ENCODE measurements at regions not wholly inside any gene's neighbourhood (a gene's known extent, or its start where the extent isn't known, plus 50 kb on each side); places are given as distances from the start of the nearest gene placed in this dataset.
"Not testable (repeated sequence)": the region's sequence is repeated elsewhere in the genome, so short reads cannot be mapped to it uniquely, and the experiment has no call there.

DNA sequence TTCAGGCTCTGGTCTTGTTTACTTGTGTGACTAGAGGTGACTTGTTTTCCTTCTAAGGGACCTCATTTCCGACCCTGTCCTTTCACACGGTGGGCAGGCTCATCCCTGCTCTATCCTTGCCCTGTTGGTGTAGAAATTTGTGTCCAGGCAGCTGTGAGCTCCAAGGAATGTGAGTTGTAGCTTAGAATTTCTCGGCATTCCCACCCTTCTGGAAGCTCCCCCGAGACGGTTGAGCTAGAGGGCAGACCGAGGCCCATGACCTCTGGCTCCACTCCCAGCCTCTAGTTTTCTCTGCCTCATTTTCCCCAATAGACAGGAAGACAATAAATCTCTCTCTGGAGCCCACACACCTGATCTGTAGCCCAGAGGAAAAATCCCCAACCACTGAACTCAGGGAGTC is 100.9 kb downstream of the NAV1 start:
- no peak for DNase-seq

DNA sequence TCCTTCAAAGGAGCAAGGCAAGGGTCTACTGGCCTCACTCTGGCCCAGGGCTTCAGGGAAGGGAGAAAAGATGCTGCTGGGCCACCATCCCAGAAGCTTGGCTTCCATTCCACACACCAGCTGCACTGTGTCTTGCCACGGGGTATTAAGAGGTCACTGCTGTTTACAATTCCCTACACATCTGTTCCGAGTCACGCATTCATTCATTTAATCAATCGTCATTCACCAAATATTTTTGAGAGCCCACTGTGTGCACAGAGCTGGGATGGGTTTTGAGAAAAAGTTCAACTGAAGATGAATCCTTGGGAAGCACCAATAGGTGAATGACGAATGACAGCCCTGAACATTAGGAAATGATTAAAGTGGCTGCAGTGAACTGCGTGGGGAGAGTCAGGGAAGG is 101.7 kb downstream of the NAV1 start:
- no peak for DNase-seq

DNA sequence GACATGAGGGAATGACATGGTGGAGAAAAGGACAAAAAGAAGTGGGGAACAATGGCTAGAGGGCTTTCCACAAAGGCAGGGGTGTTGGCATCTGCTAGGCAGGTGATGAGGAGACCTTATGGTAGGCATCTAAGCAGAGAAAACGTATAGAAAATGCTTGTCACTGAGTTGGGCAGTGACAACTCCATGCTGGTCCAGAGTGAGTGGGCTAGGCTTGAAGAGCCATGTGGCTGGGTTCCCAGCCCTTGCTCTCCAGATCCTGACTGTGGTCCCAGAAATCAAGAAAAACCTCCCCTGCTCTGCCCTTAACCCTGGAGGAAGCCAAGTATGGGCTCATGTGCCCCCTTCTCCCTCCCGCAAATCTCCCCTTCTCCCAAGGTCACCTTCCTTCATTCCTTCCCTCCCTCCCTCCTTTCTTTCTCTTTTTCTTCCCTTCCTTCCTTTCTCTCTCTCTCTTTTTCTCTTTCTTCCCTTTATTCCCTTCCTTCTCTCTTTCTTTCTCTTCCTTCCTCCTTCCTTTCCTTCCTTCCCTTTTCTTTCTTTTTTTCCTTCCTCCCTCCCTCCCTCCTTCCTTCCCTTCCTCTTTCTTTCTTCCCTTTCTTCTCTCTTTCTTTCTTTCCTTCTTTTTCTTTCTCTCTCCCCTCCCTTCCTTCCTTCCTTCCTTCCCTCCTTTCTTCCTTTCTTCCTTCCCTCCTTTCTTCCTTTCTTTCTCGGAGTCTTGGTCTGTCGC is 102.8 kb downstream of the NAV1 start:
- DNase-seq: no peak

GRCh38 chr1:201643835-201644104 is 104.8 kb downstream of the NAV1 start:
- DNase-seq: no peak

- DNase-seq: no peak
Observed at GRCh38 chr1:201644197-201644596, 105.3 kb downstream of the NAV1 start.

DNA sequence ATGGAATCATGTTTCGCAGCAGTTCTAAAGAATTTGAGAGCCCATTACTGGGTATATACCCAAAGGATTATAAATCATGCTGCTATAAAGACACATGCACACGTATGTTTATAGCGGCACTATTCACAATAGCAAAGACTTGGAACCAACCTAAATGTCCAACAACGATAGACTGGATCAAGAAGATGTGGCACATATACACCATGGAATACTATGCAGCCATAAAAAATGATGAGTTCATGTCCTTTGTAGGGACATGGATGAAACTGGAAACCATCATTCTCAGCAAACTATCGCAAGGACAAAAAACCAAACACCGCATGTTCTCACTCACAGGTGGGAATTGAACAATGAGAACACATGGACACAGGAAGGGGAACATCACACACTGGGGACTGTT is 106.1 kb downstream of the NAV1 start:
- not testable (repeated sequence) for DNase-seq

DNA sequence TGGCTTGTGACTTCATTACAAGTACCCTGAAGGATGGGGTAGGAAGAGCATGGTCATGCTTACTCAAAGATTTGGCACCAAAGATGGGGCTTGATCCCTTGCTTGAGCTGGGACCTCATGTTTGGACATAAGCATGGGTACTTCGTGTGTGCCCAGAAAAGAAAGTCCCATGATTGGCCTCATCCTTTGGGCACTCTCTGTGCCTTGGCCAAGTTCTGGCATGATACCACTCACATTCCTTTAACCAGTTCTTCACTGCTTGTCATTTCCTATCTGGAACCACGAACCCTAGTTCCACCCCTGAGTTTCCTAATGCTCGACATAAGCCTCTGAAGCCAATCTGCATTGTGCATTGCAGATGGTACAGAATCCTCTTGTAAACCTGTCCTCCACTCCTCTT is 107.0 kb downstream of the NAV1 start:
- no peak for DNase-seq

DNA sequence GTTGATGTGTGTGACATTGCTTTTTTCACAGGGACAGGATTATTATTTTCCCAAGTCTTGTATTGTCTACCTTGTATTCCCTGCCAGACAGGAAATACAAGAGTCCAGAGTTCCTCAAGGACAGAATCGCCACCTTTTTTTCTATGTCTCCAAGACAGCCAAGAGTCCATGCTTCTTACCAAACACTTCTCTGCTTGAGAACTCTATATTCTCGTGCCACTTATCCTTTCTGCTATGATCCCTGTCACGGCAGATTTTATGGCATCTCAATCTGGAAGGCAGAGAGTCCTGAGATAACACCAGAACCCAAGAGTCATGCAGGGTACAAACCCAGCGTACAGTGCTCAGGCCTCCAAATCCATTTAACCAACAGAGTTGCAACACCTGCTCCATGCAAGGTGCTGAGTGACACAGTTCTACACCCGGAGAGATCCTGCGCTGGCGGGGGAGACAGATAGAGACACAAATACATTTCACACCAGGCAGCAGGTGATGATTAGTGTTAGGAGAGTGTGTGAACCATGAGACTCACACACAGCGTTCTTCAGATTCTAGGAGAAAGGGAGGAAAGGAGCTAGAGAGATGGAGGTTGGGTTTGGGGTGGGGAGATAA is 107.6 kb downstream of the NAV1 start:
- DNase-seq: no peak

DNA sequence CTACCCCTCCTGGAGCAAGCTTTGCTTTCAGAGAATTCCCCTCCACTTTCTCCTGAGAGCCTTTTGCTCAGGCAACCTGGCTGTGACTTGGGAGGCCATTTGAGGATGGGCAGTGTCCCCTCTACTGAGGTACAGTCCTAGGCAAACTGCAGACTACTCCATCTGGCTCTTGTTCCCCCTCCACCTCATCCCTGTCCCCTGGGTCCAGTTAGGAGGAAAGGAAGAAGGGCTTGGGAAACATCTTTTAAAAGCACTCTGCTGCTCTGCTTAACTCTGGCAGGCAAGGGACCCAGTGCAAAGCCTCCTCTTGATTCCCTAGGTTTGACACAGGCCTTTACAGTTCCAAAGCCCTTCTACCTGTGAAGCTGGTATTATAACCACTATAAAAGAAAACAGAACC is 108.2 kb downstream of the NAV1 start:
- DNase-seq: no peak

DNA sequence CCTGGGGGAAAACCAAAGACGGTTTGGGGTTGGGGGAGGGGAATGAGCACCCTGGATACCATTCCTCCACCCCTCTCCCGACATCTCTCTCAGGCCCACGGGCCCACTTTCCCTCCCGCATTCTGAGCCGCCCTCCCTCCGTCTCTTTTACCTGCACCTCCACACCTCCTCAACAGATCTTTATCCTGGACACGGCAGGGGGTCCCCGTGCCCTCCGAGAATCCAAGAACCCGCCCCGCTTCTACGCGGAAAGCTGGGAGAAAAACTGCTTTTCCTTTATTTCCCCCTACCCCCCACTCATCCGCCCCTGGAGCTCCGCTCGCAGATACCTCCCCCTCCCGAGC is 108.8 kb downstream of the NAV1 start:
- DNase-seq: no peak

- peak; percentile 66 to 80 for DNase-seq
Observed at GRCh38 chr1:201648066-201648906, 109.4 kb downstream of the NAV1 start.

DNA sequence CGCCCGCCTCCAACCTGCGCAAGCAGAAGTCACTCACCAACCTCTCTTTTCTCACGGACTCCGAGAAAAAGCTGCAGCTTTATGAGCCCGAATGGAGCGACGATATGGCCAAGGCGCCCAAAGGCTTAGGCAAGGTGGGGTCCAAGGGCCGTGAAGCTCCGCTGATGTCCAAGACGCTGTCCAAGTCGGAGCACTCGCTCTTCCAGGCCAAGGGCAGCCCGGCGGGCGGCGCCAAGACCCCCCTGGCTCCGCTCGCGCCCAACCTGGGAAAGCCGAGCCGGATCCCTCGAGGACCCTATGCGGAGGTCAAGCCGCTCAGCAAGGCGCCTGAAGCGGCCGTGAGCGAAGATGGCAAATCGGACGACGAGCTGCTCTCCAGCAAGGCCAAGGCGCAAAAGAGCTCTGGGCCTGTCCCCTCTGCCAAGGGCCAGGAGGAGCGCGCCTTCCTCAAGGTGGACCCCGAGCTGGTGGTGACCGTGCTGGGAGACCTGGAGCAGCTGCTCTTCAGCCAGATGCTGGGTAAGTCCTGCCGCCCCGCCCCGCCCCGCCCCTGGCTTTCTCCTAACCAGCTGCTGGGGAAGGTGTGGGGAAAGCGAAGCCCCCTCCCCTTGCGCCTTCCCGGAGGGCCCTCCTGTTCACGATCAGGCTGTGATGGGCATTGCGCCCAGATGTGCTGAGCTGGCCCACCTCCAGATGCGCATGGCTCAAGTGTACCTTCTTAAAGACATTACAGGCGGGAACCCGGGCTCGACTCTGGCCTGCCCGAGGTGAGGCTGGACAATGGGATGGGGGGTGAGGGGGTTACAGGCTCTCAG is 110.2 kb downstream of the NAV1 start:
- DNase-seq: peak; percentile 53 to 61

- DNase-seq: peak; percentile 84 to 87
Observed at GRCh38 chr1:201649761-201650622, 111.1 kb downstream of the NAV1 start.

GRCh38 chr1:201650623-201650933 is 111.7 kb downstream of the NAV1 start:
- no peak for DNase-seq

DNA sequence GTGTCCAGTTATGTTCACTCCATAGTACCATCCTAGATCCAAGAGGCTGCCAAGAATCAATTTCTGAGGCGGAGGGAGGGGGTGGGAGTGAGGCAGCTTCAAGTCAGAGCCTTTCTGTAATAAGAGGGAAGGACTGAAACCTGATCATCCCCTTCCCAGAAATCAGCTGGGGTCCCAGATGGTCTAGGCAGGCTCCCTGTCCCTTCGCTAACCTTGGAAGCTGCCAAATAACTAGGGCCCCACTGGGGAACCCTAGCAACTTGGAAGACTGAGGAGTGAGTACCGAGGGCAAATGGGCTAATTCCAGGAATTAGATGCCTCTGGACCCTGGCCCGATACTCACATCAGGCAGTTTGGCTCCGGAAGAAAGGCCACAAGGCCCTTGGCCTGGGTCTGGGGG is 113.3 kb downstream of the NAV1 start:
- DNase-seq: no peak

DNA sequence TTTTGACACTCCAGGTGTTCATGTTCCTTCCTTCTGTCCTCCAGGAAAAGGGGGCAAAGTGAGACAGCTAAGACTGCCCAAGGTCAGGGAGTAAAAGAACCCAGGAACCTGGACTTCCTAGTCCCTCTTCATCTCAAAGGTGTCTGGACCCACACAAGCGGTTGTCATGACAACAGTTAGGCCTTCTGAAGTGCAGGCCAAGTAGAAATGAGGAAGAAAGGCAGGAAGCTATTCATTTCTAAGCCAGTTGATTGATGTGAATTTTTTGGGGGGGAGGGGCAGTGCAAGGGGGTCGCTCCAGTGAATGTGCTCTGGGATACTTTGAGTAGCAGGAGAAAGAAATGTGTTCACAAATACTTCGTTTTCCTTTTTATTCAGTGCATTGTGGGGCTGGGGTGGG is 114.3 kb downstream of the NAV1 start:
- no peak for DNase-seq

- DNase-seq: no peak
Observed at GRCh38 chr1:201653883-201654282, 115.0 kb downstream of the NAV1 start.

DNA sequence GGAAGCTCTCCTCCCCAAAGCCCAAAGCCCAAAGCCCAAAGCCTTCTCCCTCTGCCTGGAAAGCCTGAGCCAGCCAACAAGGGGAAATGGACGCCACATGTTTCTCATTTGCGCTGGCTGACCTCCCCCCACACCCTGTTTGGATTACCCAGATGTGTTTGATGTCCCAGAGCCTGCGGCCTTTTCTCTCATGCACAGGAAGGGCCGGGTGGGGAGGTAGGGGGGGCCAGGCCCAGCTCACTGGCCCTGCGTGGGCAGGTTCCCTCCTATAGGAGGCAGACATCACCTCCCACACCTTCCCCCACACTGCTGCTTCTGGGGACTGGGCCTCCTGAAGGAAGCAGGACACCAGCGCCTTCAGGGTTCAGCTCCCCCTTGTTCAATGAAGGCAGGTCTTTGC is 116.3 kb downstream of the NAV1 start:
- DNase-seq: no peak

GRCh38 chr1:201655910-201656309 is 117.0 kb downstream of the NAV1 start:
- DNase-seq: no peak

- peak; percentile 56 to 65 for DNase-seq
Observed at GRCh38 chr1:201656311-201657032, 117.5 kb downstream of the NAV1 start.

- no peak for DNase-seq
Observed at GRCh38 chr1:201659572-201659971, 120.6 kb downstream of the NAV1 start.

Data from NCI-H2081 (cell line).